Prostate gland (tissue), 2 donors: ENCODE measurements at regions not wholly inside any gene's neighbourhood (a gene's known extent, or its start where the extent isn't known, plus 50 kb on each side); places are given as distances from the start of the nearest gene placed in this dataset.

ENCODE experiments used
- POLR2AphosphoS5 ChIP-seq: sonication (generic); formaldehyde crosslinking; IDR thresholded peaks from one replicate; pipeline ENCODE4 v1.6.1; 2017; ENCODE audit warnings: antibody characterized with exemption
- TF ChIP-seq, protein P1 (sequence below), 4 experiments: fragments of 200-600 bp in 2 of 4; fragments of 450-650 bp in 2 of 4; sonication (generic) in 2 of 4; IDR thresholded peaks; 1 replicate in 3 of 4; 2 replicates in 1 of 4; pipeline ENCODE4 v1.5.1; 2016 to 2019; ENCODE audit warnings: antibody characterized with exemption in 4 of 4, mild to moderate bottlenecking in 2 of 4, moderate library complexity in 2 of 4

DNA sequence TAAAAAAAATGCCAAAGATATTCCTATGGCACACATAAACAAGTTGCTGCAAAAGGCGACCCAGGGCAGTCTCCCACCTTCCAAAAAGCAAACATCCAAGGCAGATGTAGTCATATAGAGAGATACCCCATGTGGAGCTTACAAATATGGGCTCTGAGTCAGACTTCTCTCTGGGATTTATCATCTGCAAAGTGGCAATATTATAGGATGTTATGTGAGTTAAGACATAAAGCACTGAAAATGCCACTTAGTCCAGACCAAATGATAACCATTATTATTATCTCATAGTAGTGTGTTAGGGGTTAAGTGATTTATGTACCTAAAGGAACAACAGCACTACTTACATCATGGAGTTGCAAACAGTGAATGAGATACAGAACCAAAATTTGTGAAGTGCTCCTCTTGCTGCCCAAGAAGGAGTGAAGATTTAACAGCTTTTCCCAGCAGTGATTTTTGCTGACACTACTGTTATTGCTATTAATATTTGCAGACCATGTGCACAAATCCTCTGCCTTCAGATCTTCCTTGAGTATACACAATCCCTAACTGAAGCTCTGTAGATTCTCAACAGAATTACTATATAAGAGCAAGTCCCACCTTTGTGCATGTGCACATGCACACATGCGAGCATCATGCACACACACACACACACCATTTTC, 560.0 kb upstream of the SALL1 start:
- no peak for TF ChIP-seq POLR2AphosphoS5
- TF ChIP-seq, protein P1, sequence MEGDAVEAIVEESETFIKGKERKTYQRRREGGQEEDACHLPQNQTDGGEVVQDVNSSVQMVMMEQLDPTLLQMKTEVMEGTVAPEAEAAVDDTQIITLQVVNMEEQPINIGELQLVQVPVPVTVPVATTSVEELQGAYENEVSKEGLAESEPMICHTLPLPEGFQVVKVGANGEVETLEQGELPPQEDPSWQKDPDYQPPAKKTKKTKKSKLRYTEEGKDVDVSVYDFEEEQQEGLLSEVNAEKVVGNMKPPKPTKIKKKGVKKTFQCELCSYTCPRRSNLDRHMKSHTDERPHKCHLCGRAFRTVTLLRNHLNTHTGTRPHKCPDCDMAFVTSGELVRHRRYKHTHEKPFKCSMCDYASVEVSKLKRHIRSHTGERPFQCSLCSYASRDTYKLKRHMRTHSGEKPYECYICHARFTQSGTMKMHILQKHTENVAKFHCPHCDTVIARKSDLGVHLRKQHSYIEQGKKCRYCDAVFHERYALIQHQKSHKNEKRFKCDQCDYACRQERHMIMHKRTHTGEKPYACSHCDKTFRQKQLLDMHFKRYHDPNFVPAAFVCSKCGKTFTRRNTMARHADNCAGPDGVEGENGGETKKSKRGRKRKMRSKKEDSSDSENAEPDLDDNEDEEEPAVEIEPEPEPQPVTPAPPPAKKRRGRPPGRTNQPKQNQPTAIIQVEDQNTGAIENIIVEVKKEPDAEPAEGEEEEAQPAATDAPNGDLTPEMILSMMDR (IDR thresholded peaks at IDR 0.05), result no peak
